HCT116 (cell line): ENCODE measurements at regions not wholly inside any gene's neighbourhood (a gene's known extent, or its start where the extent isn't known, plus 50 kb on each side); places are given as distances from the start of the nearest gene placed in this dataset.

Experiments used
- ATAC-seq: fragments of 200-7000 bp; cut with Tn5 transposase; 2 replicates; pipeline ENCODE4 v1.9.1; 2020; ENCODE audit warnings: mild to moderate bottlenecking, moderate library complexity
- BruUV-seq: library from RNA; stranded (reverse); fragments of 400-500 nt; replicated peaks from 2 replicates; lab custom pipeline; 2021; lab: Mats Ljungman, UMichigan
- CTCF ChIA-PET: fragments of 300-600 bp; sonication (Branson Sonifier 250); formaldehyde crosslinking; loops from one replicate; lab custom pipeline; 2021; ENCODE audit warnings: antibody characterized with exemption; lab: Charles Lee
- POLR2A ChIA-PET: fragments of 300-600, 350-600 bp; sonication (Branson Sonifier 250); formaldehyde crosslinking; loops from one replicate; lab custom pipeline; 2021; ENCODE audit warnings: antibody characterized with exemption; lab: Charles Lee
- RAD21 ChIA-PET, 2 experiments: fragments of 300-600 bp; sonication (Branson Sonifier 250); formaldehyde crosslinking; loops; one replicate each; lab custom pipeline; 2023; ENCODE audit warnings: low total read pairs in 2 of 2; ENCODE audit not compliant: uncharacterized antibody in 2 of 2, unreplicated experiment in 2 of 2, low non-redundant PET in 1 of 2; lab: Charles Lee
- DNase-seq: peaks from one replicate; pipeline ENCODE4 v3.0.0-alpha.2; 2010; ENCODE audit warnings: low read depth, low spot score
- H2AFZ ChIP-seq: fragments of 200-600 bp; shearing (Covaris generic), sonication (generic); 2 replicates; pipeline ENCODE4 v1.6.1; 2017; ENCODE audit warnings: low read depth, mixed run types, mixed read lengths, antibody characterized with exemption, low read length; ENCODE audit not compliant: poor library complexity, severe bottlenecking
- H3K27ac ChIP-seq: 2 replicates; pipeline ENCODE4 v1.5.1; 2012; ENCODE audit warnings: low read depth, low read length
- H3K27me3 ChIP-seq: fragments of 200-600 bp; sonication (generic); 2 replicates; pipeline ENCODE4 v1.6.1; 2016; ENCODE audit warnings: mixed run types, low read length, mixed read lengths; ENCODE audit not compliant: insufficient read depth
- H3K36me3 ChIP-seq, 2 experiments: fragments of 200-500 bp in 1 of 2; fragments of 200-600 bp in 1 of 2; sonication (Bioruptor generic) in 1 of 2; sonication (generic) in 1 of 2; 2 replicates each; pipeline versions ENCODE4 v1.5.1 to v1.6.1; 2014 to 2016; ENCODE audit warnings: low read length in 2 of 2, inconsistent platforms in 1 of 2, mixed read lengths in 1 of 2, mixed run types in 1 of 2; ENCODE audit not compliant: insufficient read depth in 2 of 2, control insufficient read depth in 1 of 2
- H3K4me1 ChIP-seq, 2 experiments: fragments of 200-600 bp in 1 of 2; sonication (generic) in 1 of 2; 2 replicates each; pipeline versions ENCODE4 v1.5.1 to v1.6.1; 2012 to 2017; ENCODE audit warnings: low read length in 2 of 2, inconsistent platforms in 1 of 2, mild to moderate bottlenecking in 1 of 2, mixed read lengths in 1 of 2, mixed run types in 1 of 2, moderate library complexity in 1 of 2; ENCODE audit not compliant: insufficient read depth in 2 of 2, control insufficient read depth in 1 of 2
- H3K4me2 ChIP-seq: fragments of 200-600 bp; sonication (generic); 2 replicates; pipeline ENCODE4 v1.6.1; 2017; ENCODE audit warnings: mixed run types, low read length, mixed read lengths
- H3K4me3 ChIP-seq, 2 experiments: fragments of 200-600 bp in 1 of 2; sonication (generic) in 1 of 2; replicated peaks in 1 of 2; 2 replicates each; pipeline ENCODE4 v1.5.1; 2011 to 2016; ENCODE audit warnings: low read length in 2 of 2, control low read depth in 1 of 2, low read depth in 1 of 2, mild to moderate bottlenecking in 1 of 2, mixed read lengths in 1 of 2, mixed run types in 1 of 2
- H3K79me2 ChIP-seq: fragments of 200-600 bp; sonication (generic); 2 replicates; pipeline ENCODE4 v1.6.1; 2017; ENCODE audit warnings: mild to moderate bottlenecking, mixed run types, low read length, moderate library complexity, mixed read lengths; ENCODE audit not compliant: insufficient read depth
- H3K9ac ChIP-seq: fragments of 200-600 bp; sonication (generic); 2 replicates; pipeline ENCODE4 v1.6.1; 2016; ENCODE audit warnings: low read length, mixed read lengths
- H3K9me2 ChIP-seq: fragments of 200-600 bp; sonication (generic), shearing (Covaris generic); 2 replicates; pipeline ENCODE4 v1.6.1; 2017; ENCODE audit warnings: mixed run types, mild to moderate bottlenecking, moderate library complexity; ENCODE audit not compliant: insufficient read depth
- H3K9me3 ChIP-seq, 2 experiments: fragments of 200-500 bp in 1 of 2; fragments of 200-600 bp in 1 of 2; sonication (Bioruptor generic) in 1 of 2; sonication (generic) in 1 of 2; 2 replicates each; pipeline ENCODE4 v1.6.1; 2014 to 2017; ENCODE audit warnings: low read length in 2 of 2, mixed read lengths in 2 of 2, inconsistent platforms in 1 of 2, low read depth in 1 of 2, mild to moderate bottlenecking in 1 of 2, mixed run types in 1 of 2, moderate library complexity in 1 of 2; ENCODE audit not compliant: control insufficient read depth in 1 of 2, insufficient read depth in 1 of 2
- H4K20me1 ChIP-seq: fragments of 200-600 bp; sonication (generic), shearing (Covaris generic); 2 replicates; pipeline ENCODE4 v1.6.1; 2017; ENCODE audit warnings: mixed run types, mild to moderate bottlenecking, moderate library complexity; ENCODE audit not compliant: insufficient read depth
- CTCF ChIP-seq, 3 experiments: fragments of 200-600 bp in 1 of 3; sonication (generic) in 1 of 3; IDR thresholded peaks in 2 of 3; conservative IDR thresholded peaks in 1 of 3; 2 replicates each; pipeline ENCODE4 v1.5.1; 2012 to 2017; ENCODE audit warnings: low read depth in 2 of 3, low read length in 2 of 3, antibody characterized with exemption in 1 of 3, borderline replicate concordance in 1 of 3, control low read depth in 1 of 3, mild to moderate bottlenecking in 1 of 3, mixed read lengths in 1 of 3, mixed run types in 1 of 3, moderate library complexity in 1 of 3; ENCODE audit not compliant: insufficient read depth in 1 of 3
- FOSL1 ChIP-seq: IDR thresholded peaks from 2 replicates; pipeline ENCODE4 v1.6.1; 2012; ENCODE audit warnings: low read depth
- JUND ChIP-seq: IDR thresholded peaks from 2 replicates; pipeline ENCODE4 v1.6.1; 2012
- RAD21 ChIP-seq: IDR thresholded peaks from 2 replicates; pipeline ENCODE4 v1.6.1; 2012; ENCODE audit warnings: low read depth, mild to moderate bottlenecking
- ZNF274 ChIP-seq: fragments of 200-500 bp; sonication (Bioruptor generic); IDR thresholded peaks from 2 replicates; pipeline ENCODE4 v1.6.1; 2014; ENCODE audit warnings: mild to moderate bottlenecking, low read depth, low read length, inconsistent platforms
- intact Hi-C: fragments of 100-400 bp; cut with micrococcal nuclease; formaldehyde crosslinking; loops from 2 replicates; pipeline ENCODE4 v1.10.0; 2022

DNA sequence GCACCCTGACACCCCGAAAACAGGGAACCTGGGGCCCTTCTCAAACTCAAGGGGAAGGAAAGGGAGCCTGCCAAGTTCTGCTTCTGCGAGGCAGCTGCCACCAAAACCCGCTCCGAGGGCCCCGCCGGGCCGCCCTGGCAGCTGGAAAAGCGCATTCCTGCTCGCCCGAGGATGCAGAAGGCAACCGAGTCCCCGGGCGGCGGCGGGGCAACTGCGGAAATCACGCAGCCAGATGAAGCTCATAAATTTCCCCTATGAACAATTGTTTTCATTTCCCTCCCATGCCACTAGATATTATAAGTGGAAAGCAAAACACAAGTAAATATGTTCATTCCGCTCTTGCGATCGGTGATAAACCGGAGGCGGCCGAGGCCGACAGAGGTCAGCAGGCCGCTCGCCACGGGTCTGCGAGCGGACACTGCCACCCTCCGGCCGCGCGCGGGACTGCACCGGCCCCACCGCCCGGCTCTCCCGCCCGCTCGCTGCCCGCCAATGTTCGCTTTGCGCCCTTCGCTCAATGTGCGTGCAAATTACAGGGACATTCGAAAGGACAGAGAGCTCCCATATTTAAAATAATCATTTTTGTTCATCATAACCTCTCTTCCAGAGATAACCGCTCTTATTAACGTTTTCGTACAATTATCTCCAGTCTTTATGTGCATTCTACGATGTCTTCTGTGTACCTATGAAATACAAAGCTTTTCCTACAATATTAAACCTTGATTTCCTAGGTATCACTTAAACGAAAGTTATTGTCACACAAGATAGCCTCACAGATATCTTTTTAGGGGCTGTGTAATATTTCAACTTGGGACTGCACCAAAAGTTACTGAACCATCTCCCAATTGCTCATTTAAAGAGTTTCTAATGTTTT lies 120.8 kb upstream of the ZNF507 start:
- H3K9me2 ChIP-seq: no peaks in the 10 kb centered on the region
- no peaks in the 10 kb centered on the region for H3K79me2 ChIP-seq
- RAD21 ChIA-PET: no interaction called here
- H3K36me3 ChIP-seq: no peaks in the 10 kb centered on the region; a peak in 1 of 4 replicates
- H3K27me3 ChIP-seq: peaks cover 5% of the 10 kb centered on the region; the same call in 1 of the 2 replicates
- no TSS peak for BruUV-seq
- POLR2A ChIA-PET: no interaction called here
- H2AFZ ChIP-seq: no peak overlapping the region
- H4K20me1 ChIP-seq: no peaks in the 10 kb centered on the region
- ATAC-seq: peak; percentile 89
- no peak for DNase-seq
- no peaks in the 10 kb centered on the region for H3K4me1 ChIP-seq
- H3K27ac ChIP-seq: no peak overlapping the region
- H3K9ac ChIP-seq: no peak overlapping the region
- CTCF ChIA-PET: interaction anchor here (1.5 kb wide), 1 partner anchor 13 kb away, joined by 4 read pairs; no protein-coding TSS in a partner anchor
- H3K4me2 ChIP-seq: 0 out of 2 replicates have a peak overlapping the region, but pooled peaks have one; percentile 20
- no peaks in the 10 kb centered on the region for H3K9me3 ChIP-seq
- H3K4me3 ChIP-seq: no peak overlapping the region
- intact Hi-C loops: loop anchor here (1.0 to 10.0 kb wide), 3 partner anchors 1440 to 1558 kb away; no protein-coding TSS in a partner anchor
- TF ChIP-seq JUND (no peak), ZNF274 (no peak), RAD21 (peak; percentile 76), FOSL1 (no peak), CTCF (IDR thresholded peaks at IDR 0.05 in 2 of 3, conservative IDR thresholded peaks at IDR 0.05 in 1 of 3; ENCODE audit: borderline replicate concordance in 1 of 3, insufficient read depth in 1 of 3, low read depth in 2 of 3, low read length in 2 of 3) (peak; percentile 47 to 97 (median 96))
